ENCODE measurements at regions not wholly inside any gene's neighbourhood (a gene's known extent, or its start where the extent isn't known, plus 50 kb on each side); places are given as distances from the start of the nearest gene placed in this dataset.

DNA sequence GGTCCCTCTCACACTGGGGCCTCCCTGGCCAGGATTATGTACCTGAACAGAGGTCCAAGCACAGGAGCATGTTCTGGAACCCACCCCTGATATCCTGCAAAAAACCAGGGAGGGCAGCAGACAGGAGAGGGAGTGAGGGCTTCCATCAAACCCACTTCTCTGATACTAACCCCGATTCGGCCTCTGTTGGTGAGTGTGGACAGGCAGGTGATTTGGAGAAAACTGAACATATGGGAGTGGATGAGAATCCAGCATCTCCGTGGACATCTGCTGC, 215.3 kb downstream of the MATN1 start:
- TF ChIP-seq CHD1 (IDR thresholded peaks at IDR 0.05; ENCODE audit: low read depth, low read length) (no peak), RAD21 (IDR thresholded peaks at IDR 0.05; ENCODE audit: insufficient read depth, low read depth, low read length) (no peak), SP1 (IDR thresholded peaks at IDR 0.05; ENCODE audit: low read depth, low read length) (no peak), NR2C2 (IDR thresholded peaks at IDR 0.05; ENCODE audit: borderline replicate concordance, control insufficient read depth, insufficient read length, low read depth) (no peak), NFIC (IDR thresholded peaks at IDR 0.05; ENCODE audit: low read depth, low read length) (no peak), CBX5 (IDR thresholded peaks at IDR 0.05; ENCODE audit: low read depth) (no peak), TCF12 (IDR thresholded peaks at IDR 0.05; ENCODE audit: low read depth, low read length) (no peak), BRCA1 (IDR thresholded peaks at IDR 0.05; ENCODE audit: low read depth, low read length) (no peak), SMC3 (IDR thresholded peaks at IDR 0.05; ENCODE audit: borderline replicate concordance, low read length) (no peak), YY1 (IDR thresholded peaks at IDR 0.05; ENCODE audit: low read depth, low read length) (no peak)
- TF ChIP-seq, protein P1, sequence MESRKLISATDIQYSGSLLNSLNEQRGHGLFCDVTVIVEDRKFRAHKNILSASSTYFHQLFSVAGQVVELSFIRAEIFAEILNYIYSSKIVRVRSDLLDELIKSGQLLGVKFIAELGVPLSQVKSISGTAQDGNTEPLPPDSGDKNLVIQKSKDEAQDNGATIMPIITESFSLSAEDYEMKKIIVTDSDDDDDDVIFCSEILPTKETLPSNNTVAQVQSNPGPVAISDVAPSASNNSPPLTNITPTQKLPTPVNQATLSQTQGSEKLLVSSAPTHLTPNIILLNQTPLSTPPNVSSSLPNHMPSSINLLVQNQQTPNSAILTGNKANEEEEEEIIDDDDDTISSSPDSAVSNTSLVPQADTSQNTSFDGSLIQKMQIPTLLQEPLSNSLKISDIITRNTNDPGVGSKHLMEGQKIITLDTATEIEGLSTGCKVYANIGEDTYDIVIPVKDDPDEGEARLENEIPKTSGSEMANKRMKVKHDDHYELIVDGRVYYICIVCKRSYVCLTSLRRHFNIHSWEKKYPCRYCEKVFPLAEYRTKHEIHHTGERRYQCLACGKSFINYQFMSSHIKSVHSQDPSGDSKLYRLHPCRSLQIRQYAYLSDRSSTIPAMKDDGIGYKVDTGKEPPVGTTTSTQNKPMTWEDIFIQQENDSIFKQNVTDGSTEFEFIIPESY (IDR thresholded peaks at IDR 0.05): no peak
- TF ChIP-seq, protein P2, sequence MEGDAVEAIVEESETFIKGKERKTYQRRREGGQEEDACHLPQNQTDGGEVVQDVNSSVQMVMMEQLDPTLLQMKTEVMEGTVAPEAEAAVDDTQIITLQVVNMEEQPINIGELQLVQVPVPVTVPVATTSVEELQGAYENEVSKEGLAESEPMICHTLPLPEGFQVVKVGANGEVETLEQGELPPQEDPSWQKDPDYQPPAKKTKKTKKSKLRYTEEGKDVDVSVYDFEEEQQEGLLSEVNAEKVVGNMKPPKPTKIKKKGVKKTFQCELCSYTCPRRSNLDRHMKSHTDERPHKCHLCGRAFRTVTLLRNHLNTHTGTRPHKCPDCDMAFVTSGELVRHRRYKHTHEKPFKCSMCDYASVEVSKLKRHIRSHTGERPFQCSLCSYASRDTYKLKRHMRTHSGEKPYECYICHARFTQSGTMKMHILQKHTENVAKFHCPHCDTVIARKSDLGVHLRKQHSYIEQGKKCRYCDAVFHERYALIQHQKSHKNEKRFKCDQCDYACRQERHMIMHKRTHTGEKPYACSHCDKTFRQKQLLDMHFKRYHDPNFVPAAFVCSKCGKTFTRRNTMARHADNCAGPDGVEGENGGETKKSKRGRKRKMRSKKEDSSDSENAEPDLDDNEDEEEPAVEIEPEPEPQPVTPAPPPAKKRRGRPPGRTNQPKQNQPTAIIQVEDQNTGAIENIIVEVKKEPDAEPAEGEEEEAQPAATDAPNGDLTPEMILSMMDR (IDR thresholded peaks at IDR 0.05 in 2 of 3, conservative IDR thresholded peaks at IDR 0.05 in 1 of 3; ENCODE audit: control insufficient read depth in 2 of 3, extremely low read depth in 1 of 3, insufficient read depth in 1 of 3, low read depth in 3 of 3, low read length in 3 of 3): no peak
